Gastrocnemius medialis (tissue), 4 donors: ENCODE measurements at regions not wholly inside any gene's neighbourhood (a gene's known extent, or its start where the extent isn't known, plus 50 kb on each side); places are given as distances from the start of the nearest gene placed in this dataset.

ENCODE experiments used
- CTCF ChIP-seq, 5 experiments: fragments of 450-650 bp in 3 of 5; fragments of 200-600 bp in 2 of 5; sonication (generic) in 2 of 5; IDR thresholded peaks in 4 of 5; conservative IDR thresholded peaks in 1 of 5; 1 replicate in 4 of 5; 2 replicates in 1 of 5; pipeline ENCODE4 v1.5.1; 2016 to 2019; ENCODE audit warnings: antibody characterized with exemption in 5 of 5, mild to moderate bottlenecking in 3 of 5, moderate library complexity in 3 of 5
- POLR2A ChIP-seq, 2 donors: fragments of 450-650 bp; IDR thresholded peaks; one replicate each; pipeline ENCODE4 v1.6.1; 2017; ENCODE audit warnings: antibody characterized with exemption in 2 of 2, mild to moderate bottlenecking in 2 of 2, moderate library complexity in 2 of 2

- TF ChIP-seq CTCF (IDR thresholded peaks at IDR 0.05 in 4 of 5, conservative IDR thresholded peaks at IDR 0.05 in 1 of 5) (no peak), POLR2A (IDR thresholded peaks at IDR 0.05) (no peak)
These were observed 86.7 kb upstream of the ALDH1A1 start for GRCh38 chr9:73039271-73040263.
